Right lobe of liver (tissue), 6 donors: ENCODE measurements at regions not wholly inside any gene's neighbourhood (a gene's known extent, or its start where the extent isn't known, plus 50 kb on each side); places are given as distances from the start of the nearest gene placed in this dataset.

ENCODE experiments used
- ATAC-seq, 4 donors: fragments of 200-7000 bp; cut with Tn5 transposase; one replicate each; pipeline ENCODE4 v1.9.1; 2020; ENCODE audit warnings: mild to moderate bottlenecking in 4 of 4, moderate library complexity in 4 of 4
- DNase-seq, 3 donors: peaks; one replicate each; pipeline ENCODE4 v3.0.0-alpha.2; 2020
- H3K27ac ChIP-seq, 3 donors: fragments of 200-600 bp; one replicate each; pipeline ENCODE4 v1.8.0; 2022
- H3K27me3 ChIP-seq, 2 donors: fragments of 200-600 bp; one replicate each; pipeline ENCODE4 v1.8.0; 2022
- H3K36me3 ChIP-seq, 4 donors: fragments of 200-600 bp; sonication (generic) in 1 of 4; one replicate each; pipeline versions ENCODE4 v1.5.1 to v1.8.0; 2017 to 2022; ENCODE audit warnings: control low read depth in 1 of 4
- H3K4me1 ChIP-seq, 4 donors: fragments of 200-600 bp; sonication (generic) in 1 of 4; one replicate each; pipeline versions ENCODE4 v1.5.1 to v1.8.0; 2017 to 2022; ENCODE audit warnings: control low read depth in 1 of 4
- H3K4me3 ChIP-seq, 3 donors: fragments of 200-600 bp; one replicate each; pipeline ENCODE4 v1.8.0; 2022
- H3K9me3 ChIP-seq, 4 donors: fragments of 200-600 bp; sonication (generic) in 1 of 4; one replicate each; pipeline versions ENCODE4 v1.5.1 to v1.8.0; 2017 to 2022; ENCODE audit warnings: control low read depth in 1 of 4
- POLR2A ChIP-seq: fragments of 450-650 bp; IDR thresholded peaks from one replicate; pipeline ENCODE4 v1.6.1; 2017; ENCODE audit warnings: antibody characterized with exemption, mild to moderate bottlenecking
- WGBS: methylation state at CpG from one replicate; pipeline ENCODE4 v1.1.6; 2018; ENCODE audit warnings: low coverage, low lambda C conversion rate; ENCODE audit not compliant: insufficient coverage; ENCODE audit errors: missing lambda C conversion rate; 5-methylcytosine and 5-hydroxymethylcytosine counted together
- intact Hi-C, 2 donors: fragments of 100-400 bp; cut with DNase I; formaldehyde crosslinking; loops; one replicate each; pipeline versions ENCODE4 v1.11.2 to v1.14.1; 2022
- TF ChIP-seq, protein P1 (sequence below), 4 donors: fragments of 200-600 bp in 3 of 4; fragments of 450-650 bp in 1 of 4; IDR thresholded peaks; one replicate each; pipeline versions ENCODE4 v1.5.1 to v1.8.0; 2016 to 2022; ENCODE audit warnings: antibody characterized with exemption in 4 of 4, mild to moderate bottlenecking in 2 of 4
- donor health status: DM: no; HTN: yes; CAD: no.
- donor health status: DM: no; HTN: no; CAD: no.
- donor health status: DM: no; HTN: no; CAD: no.
- donor health status: DM: no; HTN: yes; CAD: no.
- donor health status: DM: no; HTN: yes; CAD: no.

- no peak for ATAC-seq
- no peaks in the 10 kb centered on the region for H3K27me3 ChIP-seq
- no peak overlapping the region for H3K4me3 ChIP-seq
- no peaks in the 10 kb centered on the region for H3K36me3 ChIP-seq
- 51% methylated on average over 3 of the region's 3 CpGs for WGBS
- no peaks in the 10 kb centered on the region for H3K4me1 ChIP-seq
- intact Hi-C loops, result no loop called here
- H3K27ac ChIP-seq, result no peak overlapping the region
- TF ChIP-seq, protein P1, sequence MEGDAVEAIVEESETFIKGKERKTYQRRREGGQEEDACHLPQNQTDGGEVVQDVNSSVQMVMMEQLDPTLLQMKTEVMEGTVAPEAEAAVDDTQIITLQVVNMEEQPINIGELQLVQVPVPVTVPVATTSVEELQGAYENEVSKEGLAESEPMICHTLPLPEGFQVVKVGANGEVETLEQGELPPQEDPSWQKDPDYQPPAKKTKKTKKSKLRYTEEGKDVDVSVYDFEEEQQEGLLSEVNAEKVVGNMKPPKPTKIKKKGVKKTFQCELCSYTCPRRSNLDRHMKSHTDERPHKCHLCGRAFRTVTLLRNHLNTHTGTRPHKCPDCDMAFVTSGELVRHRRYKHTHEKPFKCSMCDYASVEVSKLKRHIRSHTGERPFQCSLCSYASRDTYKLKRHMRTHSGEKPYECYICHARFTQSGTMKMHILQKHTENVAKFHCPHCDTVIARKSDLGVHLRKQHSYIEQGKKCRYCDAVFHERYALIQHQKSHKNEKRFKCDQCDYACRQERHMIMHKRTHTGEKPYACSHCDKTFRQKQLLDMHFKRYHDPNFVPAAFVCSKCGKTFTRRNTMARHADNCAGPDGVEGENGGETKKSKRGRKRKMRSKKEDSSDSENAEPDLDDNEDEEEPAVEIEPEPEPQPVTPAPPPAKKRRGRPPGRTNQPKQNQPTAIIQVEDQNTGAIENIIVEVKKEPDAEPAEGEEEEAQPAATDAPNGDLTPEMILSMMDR (IDR thresholded peaks at IDR 0.05), result no peak
- no peak for TF ChIP-seq POLR2A
- H3K9me3 ChIP-seq, result no peaks in the 10 kb centered on the region
- no peak for DNase-seq
Observed at GRCh38 chr2:139067072-139067471, 286.9 kb upstream of the NXPH2 start.

DNA sequence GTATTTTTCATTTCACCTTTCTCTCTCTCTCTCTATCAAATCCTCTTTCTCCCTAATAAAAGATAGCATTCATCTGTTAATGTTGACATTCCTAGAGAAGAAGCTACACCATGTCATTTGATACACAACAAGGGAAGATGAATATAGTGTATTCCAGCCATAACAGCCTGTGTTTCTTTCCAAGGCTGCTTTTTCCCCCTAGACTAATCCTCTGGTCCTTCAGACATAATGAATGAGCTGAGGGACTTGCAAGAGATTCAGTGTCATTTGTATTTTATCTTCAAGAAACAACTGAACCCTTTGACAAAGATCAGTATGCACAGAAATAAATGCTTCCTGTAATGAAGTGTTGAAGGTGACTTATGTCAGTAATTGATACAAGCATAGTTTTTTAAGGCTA lies 284.0 kb upstream of the NXPH2 start:
- intact Hi-C loops, result no loop called here
- no peak for TF ChIP-seq POLR2A
- TF ChIP-seq, protein P1 (IDR thresholded peaks at IDR 0.05), result no peak
- no peaks in the 10 kb centered on the region for H3K4me1 ChIP-seq
- H3K27me3 ChIP-seq, result no peaks in the 10 kb centered on the region
- no peak overlapping the region for H3K4me3 ChIP-seq
- H3K36me3 ChIP-seq, result no peaks in the 10 kb centered on the region
- DNase-seq (no peak), ATAC-seq (no peak)
- H3K27ac ChIP-seq, result no peak overlapping the region
- H3K9me3 ChIP-seq, result no peaks in the 10 kb centered on the region

DNA sequence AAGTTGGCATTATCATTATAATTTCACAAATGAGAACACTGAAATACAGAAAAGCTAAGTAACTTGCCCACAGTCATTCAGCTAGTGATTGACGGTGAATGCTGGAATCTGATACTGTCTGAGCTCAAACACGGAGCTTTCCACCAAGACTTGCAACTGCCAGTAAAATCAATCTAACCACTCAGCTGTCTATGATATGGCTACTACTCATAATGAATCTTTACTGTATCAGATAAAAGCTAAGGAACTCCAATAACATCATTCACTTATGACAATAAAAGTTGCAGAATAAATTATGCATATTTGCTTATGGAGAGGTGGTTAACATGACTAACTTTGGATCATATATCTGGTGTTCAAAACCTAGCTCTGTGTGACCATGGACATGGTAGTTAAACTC lies 279.4 kb upstream of the NXPH2 start:
- H3K36me3 ChIP-seq, result no peaks in the 10 kb centered on the region
- no peaks in the 10 kb centered on the region for H3K9me3 ChIP-seq
- WGBS, result 58% methylated on average over 2 of the region's 2 CpGs
- no peak overlapping the region for H3K27ac ChIP-seq
- H3K4me1 ChIP-seq, result no peaks in the 10 kb centered on the region
- no peaks in the 10 kb centered on the region for H3K27me3 ChIP-seq
- DNase-seq (no peak), ATAC-seq (no peak)
- TF ChIP-seq, protein P1 (IDR thresholded peaks at IDR 0.05), result no peak
- TF ChIP-seq POLR2A, result no peak
- H3K4me3 ChIP-seq, result no peak overlapping the region
- intact Hi-C loops, result no loop called here

DNA sequence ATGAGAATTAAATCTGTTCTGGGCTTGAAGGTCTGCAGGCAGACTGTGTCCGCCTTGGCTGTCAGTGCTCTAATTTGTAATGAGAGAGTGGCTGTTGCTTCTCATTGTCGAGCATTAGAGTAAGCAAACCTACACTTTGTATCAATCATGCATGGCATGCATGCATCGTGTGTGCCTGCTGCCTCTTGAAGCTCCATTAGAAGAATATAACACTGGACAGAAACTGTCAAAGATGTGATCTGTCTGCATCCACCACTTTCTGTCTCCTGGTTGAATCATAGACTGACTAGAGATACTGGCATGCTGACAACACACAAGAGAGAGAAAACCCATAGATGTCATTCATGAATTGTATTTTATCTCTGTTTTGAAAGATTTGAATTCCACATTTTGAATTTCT lies 275.0 kb upstream of the NXPH2 start:
- intact Hi-C loops, result no loop called here

DNA sequence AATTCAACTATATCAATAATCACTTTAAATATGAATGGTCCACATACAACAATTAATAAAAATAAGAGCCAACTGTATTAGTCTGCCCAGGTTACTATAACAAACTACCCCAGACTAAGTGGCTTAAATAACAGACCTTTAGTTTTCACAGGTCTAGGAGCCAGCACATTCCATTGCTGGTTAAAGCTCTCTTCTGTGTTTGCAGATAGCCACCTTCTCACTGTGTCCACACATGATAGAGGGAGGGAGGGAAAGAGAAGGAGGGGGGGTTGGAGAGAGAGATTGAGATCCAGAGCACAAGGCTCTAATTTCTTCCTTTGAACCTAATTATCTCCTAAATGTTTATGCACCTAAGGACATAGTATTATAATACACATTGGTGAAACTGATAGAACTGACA lies 267.8 kb upstream of the NXPH2 start:
- Histone ChIP-seq H3K4me1 (no peaks in the 10 kb centered on the region), H3K4me3 (no peak overlapping the region), H3K9me3 (no peaks in the 10 kb centered on the region), H3K27ac (no peak overlapping the region), H3K36me3 (no peaks in the 10 kb centered on the region), H3K27me3 (no peaks in the 10 kb centered on the region)
- no peak for ATAC-seq
- DNase-seq, result no peak
- intact Hi-C loops, result no loop called here
- TF ChIP-seq, protein P1 (IDR thresholded peaks at IDR 0.05), result no peak
- TF ChIP-seq POLR2A, result no peak

More for the DNA sequence above, 275.0 kb upstream of the NXPH2 start:
- H3K36me3 ChIP-seq, result no peaks in the 10 kb centered on the region
- H3K4me1 ChIP-seq, result no peaks in the 10 kb centered on the region
- ATAC-seq, result no peak
- H3K4me3 ChIP-seq, result no peak overlapping the region
- H3K9me3 ChIP-seq, result no peaks in the 10 kb centered on the region
- H3K27me3 ChIP-seq, result no peaks in the 10 kb centered on the region
- TF ChIP-seq, protein P1 (IDR thresholded peaks at IDR 0.05), result no peak
- no peak for TF ChIP-seq POLR2A
- no peak overlapping the region for H3K27ac ChIP-seq
- 64% methylated on average over 3 of the region's 3 CpGs for WGBS
- no peak for DNase-seq
